Panc1 (cell line): ENCODE measurements at regions not wholly inside any gene's neighbourhood (a gene's known extent, or its start where the extent isn't known, plus 50 kb on each side); places are given as distances from the start of the nearest gene placed in this dataset.

Experiments used
- POLR2AphosphoS5 ChIP-seq: IDR thresholded peaks from 2 replicates; pipeline ENCODE4 v1.6.1; 2012; ENCODE audit warnings: mild to moderate bottlenecking, low read depth, low read length, moderate library complexity
- TCF7L2 ChIP-seq: IDR thresholded peaks from 2 replicates; pipeline ENCODE4 v1.6.1; 2011; ENCODE audit warnings: mild to moderate bottlenecking, low read depth, low read length, inconsistent platforms
- TF ChIP-seq, protein P1 (sequence below): fragments of 450-650 bp; IDR thresholded peaks from 2 replicates; pipeline ENCODE4 v1.5.1; 2017; ENCODE audit warnings: mild to moderate bottlenecking
- TF ChIP-seq, protein P2 (sequence below), 2 experiments: IDR thresholded peaks; 2 replicates each; pipeline ENCODE4 v1.6.1; 2011 to 2012; ENCODE audit warnings: low read depth in 2 of 2, control low read depth in 1 of 2, low read length in 1 of 2, mild to moderate bottlenecking in 1 of 2, moderate library complexity in 1 of 2; ENCODE audit not compliant: insufficient read depth in 1 of 2

DNA sequence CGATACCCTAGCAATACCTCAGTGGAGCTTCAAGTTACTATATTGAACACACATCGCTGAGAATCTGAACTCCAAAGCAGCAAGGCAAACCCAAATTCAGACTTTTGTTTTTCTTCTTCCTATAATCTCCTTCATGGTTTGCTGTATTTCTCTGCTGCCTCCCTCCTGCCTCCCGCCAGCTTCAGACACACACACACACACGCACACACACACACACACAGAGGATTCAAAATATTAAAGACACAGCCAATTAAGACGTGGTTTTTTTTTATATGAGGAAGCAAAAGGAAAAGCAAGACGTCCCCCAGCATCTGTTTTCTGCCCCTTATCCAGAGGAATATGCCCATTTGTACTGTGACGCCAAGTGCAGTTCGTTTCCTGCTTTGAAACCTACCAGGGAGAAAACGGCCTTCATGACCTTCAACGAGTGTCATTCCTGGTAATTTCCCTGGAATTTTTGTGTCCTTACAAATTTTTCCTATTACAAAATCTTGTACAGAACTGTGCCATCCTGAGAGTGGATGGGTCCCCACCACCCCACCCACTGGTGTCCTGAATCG lies 547.9 kb upstream of the ID2 start:
- TF ChIP-seq TCF7L2 (no peak), POLR2AphosphoS5 (no peak)
- TF ChIP-seq, protein P1, sequence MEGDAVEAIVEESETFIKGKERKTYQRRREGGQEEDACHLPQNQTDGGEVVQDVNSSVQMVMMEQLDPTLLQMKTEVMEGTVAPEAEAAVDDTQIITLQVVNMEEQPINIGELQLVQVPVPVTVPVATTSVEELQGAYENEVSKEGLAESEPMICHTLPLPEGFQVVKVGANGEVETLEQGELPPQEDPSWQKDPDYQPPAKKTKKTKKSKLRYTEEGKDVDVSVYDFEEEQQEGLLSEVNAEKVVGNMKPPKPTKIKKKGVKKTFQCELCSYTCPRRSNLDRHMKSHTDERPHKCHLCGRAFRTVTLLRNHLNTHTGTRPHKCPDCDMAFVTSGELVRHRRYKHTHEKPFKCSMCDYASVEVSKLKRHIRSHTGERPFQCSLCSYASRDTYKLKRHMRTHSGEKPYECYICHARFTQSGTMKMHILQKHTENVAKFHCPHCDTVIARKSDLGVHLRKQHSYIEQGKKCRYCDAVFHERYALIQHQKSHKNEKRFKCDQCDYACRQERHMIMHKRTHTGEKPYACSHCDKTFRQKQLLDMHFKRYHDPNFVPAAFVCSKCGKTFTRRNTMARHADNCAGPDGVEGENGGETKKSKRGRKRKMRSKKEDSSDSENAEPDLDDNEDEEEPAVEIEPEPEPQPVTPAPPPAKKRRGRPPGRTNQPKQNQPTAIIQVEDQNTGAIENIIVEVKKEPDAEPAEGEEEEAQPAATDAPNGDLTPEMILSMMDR, result no peak
- TF ChIP-seq, protein P2, sequence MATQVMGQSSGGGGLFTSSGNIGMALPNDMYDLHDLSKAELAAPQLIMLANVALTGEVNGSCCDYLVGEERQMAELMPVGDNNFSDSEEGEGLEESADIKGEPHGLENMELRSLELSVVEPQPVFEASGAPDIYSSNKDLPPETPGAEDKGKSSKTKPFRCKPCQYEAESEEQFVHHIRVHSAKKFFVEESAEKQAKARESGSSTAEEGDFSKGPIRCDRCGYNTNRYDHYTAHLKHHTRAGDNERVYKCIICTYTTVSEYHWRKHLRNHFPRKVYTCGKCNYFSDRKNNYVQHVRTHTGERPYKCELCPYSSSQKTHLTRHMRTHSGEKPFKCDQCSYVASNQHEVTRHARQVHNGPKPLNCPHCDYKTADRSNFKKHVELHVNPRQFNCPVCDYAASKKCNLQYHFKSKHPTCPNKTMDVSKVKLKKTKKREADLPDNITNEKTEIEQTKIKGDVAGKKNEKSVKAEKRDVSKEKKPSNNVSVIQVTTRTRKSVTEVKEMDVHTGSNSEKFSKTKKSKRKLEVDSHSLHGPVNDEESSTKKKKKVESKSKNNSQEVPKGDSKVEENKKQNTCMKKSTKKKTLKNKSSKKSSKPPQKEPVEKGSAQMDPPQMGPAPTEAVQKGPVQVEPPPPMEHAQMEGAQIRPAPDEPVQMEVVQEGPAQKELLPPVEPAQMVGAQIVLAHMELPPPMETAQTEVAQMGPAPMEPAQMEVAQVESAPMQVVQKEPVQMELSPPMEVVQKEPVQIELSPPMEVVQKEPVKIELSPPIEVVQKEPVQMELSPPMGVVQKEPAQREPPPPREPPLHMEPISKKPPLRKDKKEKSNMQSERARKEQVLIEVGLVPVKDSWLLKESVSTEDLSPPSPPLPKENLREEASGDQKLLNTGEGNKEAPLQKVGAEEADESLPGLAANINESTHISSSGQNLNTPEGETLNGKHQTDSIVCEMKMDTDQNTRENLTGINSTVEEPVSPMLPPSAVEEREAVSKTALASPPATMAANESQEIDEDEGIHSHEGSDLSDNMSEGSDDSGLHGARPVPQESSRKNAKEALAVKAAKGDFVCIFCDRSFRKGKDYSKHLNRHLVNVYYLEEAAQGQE (IDR thresholded peaks at IDR 0.05; ENCODE audit: insufficient read depth in 1 of 2, low read depth in 2 of 2, low read length in 1 of 2), result no peak
